CD4-positive, alpha-beta T cell treated with Interleukin-17A for 1 hour (primary cell): ENCODE measurements at regions not wholly inside any gene's neighbourhood (a gene's known extent, or its start where the extent isn't known, plus 50 kb on each side); places are given as distances from the start of the nearest gene placed in this dataset.

Source experiments
- DNase-seq: peaks from one replicate; pipeline ENCODE4 v3.0.0-alpha.2; 2020

- DNase-seq: no peak
Measured at GRCh38 chr2:42864641-42865280, 72.4 kb upstream of the HAAO start.

DNA sequence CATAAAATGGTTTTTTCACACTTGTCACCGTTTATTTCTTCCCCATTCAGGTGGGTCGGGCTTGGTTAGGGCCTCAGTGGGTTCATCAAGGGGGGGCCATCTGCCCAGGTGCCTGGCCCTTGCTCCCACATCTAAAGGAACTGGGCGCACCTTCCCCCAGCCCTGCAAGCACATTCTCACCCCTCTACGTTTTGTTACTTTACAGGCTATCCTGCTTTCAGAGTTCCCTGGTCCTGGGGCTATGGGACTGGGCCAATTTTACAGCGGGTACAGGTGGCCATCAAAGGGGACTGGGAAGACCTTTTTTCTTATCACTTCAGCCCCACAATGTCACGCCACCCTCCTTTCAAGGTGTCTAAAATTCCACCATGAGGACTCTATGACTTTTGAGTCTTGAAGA, 71.8 kb upstream of the HAAO start:
- DNase-seq: no peak

DNA sequence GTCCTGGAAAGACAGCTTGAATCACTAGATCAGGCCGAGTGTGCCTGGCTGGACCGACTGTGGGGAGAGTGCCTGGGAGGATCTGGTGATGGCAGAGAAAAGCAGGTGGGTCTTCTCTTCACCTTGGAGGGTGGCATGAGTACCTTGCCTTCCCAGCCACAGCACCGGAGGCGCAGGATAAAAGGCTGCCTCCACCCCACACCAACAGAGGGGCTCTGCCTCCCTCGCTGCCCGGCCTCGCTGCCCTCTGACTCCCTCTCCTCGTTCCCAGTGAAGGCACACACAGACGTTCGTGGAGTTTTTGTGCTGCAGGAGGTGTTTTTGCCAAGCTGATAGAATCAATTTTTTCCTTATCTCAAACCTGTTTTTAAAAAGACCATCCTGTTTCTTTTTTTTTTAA, 71.4 kb upstream of the HAAO start:
- DNase-seq: no peak

GRCh38 chr2:42863320-42863719, 70.9 kb upstream of the HAAO start:
- no peak for DNase-seq

- DNase-seq: no peak
Measured at GRCh38 chr2:42862669-42863185, 70.3 kb upstream of the HAAO start.

GRCh38 chr2:42861321-42861720, 68.9 kb upstream of the HAAO start:
- DNase-seq: no peak

GRCh38 chr2:42860319-42861094, 68.1 kb upstream of the HAAO start:
- DNase-seq: no peak

- no peak for DNase-seq
Measured at GRCh38 chr2:42859791-42860190, 67.4 kb upstream of the HAAO start.

- DNase-seq: peak; percentile 67
Measured at GRCh38 chr2:42859006-42859552, 66.7 kb upstream of the HAAO start.

DNA sequence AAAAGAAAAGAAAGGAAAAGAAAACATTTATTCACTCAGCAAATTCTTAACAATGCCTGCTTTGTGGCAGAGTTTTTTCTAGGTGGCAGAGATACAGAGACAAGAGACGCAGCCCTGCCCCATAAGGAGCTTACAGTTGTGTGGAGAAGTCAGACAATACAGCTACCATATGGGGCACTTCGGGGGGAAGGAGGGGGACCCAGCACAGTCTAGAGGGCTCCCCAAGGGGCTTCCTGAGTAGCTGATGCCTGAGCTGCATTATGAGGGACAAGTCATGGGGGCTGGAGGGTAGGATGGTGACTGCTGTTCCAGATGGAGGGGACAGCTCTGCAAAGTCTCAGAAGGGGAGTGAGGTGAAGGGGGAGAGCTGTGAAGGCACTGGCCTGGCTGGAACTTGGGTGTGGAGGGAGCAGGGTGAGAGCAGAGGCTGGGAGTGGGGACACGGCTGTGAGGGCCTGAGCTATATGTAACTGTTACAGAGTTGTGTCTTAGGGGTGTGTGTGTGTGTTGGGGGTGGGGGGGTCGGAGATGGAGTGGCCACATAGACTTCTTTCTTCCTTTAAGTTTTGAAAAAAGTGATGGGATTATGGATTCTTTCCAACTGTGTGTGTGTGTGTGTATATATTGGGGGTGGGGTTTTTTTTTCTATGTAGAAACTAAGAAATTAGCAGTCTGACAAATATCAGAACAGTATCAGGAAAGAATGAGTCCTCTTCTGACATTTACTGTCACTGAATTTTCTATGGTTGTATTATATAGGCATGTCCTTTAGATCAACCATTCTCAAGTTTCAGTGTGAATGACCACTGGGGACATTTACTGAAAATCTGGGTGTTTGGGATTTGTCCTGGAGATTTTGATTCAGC, 66.0 kb upstream of the HAAO start:
- DNase-seq: no peak

DNA sequence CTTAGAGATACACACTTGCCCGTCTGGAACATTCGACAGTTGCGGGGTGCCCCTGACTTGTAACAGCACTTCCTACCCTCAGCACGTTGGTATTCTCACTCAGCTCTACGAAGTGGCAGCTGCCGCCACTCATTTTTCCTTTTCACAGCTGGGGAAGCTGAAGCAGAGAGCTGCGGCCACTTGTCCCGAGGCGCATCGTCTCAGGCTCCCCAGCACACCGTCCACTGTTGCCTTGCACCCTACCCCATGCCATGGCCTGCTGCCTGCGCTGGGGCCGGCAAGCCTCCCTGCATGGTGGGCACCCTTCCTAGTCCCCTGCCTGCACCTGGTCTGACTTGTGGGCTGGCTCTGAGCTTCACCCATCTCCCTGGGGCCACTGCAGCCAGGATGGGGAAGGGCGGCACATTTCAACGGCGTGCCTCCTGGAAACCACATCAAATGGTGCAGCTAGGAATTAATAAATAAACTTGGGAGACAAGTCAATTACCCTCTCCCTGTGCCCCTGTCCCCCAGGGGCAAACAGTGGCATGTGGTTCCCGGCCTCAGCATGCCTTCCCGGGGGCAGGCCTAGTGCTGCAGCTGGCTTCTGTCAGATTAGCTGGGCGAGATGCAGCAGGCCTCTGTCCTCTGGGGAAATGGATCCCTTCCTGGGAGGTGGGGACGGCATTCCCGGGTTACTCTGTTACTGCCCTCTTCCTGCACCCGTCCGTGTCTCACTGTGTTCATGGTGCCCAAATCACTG, 64.7 kb upstream of the HAAO start:
- no peak for DNase-seq

DNA sequence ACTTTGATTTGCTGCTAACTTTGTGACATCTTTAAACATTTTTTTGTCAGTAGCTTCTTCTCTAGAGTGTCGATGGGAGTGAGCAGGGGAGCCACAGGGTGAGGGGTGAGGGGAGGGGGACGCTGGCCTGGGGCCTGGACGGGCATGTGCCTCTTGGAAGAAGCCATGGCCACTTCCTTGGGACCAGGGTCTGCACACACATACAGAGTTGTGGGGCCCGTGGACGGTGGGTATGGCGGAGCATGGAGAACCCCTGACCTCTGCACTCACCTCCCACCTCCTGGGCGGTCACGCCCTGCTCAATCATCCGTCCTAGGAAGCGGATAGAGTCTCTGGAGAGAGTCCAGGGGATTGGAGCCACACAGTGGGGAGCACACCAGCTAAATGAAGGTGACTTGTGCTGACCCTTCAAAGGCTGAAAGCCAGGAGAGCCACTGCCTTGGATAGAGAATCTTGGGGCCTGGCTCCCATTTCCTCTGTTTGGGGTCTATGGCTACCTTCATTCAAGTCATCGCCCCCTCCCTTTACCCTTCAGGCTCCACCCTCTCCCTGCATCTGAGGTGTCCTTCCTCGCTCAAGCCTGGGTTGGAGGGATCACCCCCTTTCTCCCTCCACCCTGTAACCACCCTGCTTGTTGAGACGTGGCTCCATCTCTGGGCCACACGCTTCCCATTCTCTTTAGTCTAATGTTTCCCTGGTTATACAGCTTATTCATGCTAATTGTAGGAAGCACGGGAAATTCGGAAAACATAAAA, 63.9 kb upstream of the HAAO start:
- no peak for DNase-seq

DNA sequence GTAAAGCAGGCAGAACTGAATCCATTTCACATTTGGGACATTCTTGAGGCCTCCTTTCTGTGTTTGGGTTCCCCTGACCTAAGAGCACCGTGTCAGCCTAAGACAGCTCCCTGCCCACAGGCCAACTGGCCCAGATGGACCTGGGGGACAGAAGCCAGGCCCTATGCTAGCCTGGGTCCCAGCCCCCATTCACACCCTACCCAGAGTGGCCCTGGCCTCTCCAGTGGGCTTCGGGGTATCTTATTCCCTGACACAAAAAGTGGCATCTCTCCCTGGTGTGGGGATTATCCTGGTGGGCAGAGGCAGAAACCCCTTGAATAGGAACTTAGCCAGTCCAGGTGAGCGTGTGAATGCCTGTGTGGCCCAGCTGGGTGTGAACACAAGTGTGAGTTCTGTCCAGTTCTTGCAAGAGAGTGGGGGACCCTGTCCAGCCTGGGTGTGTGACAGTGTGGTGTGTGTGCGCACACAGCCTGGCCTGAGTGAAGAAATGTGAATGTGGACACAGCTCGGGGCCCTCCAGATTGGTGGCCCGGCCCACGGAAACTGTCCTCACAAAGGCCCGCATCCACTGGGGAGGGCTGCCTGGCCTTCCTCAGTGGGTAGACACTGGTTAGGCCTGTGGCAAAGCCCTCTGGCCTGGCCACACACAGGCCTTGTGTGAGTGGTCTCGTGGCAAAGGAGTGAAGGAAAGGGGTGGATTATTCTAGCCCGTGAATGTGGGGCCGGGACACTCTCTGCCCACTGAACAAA, 63.0 kb upstream of the HAAO start:
- DNase-seq: no peak

DNA sequence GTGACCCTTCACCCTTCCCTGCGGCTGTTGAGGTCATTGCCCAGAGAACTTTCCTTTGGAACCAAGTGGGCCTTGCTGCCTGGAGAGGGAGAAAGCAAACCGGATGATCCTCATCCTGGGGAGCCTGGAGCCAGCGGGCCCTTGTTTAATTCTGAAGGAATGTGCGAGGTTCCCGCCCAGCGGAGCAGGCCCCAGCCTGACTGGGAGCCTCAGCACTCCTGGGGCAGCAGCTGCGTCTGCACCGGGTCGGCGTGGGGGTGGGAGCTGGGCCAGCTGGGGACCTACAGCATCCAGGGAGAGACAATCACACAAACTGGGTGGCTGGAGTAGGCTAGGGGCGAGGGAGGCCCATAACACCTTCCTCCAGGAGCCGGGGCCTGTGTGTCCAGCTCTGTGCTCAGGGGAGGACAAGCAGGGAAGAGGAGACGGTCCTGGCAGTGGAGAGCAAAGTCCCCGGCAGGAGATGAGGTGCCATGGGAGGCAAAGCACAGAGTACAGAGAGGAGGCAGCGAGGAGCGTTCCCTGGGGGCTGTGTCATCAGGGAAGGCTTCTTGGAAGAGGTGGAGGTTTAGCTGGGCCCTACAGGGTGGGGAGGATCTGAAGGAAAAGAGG, 61.9 kb upstream of the HAAO start:
- no peak for DNase-seq

GRCh38 chr2:42853549-42854206, 61.3 kb upstream of the HAAO start:
- no peak for DNase-seq

- no peak for DNase-seq
Measured at GRCh38 chr2:42852798-42853197, 60.4 kb upstream of the HAAO start.

GRCh38 chr2:42851740-42852250, 59.4 kb upstream of the HAAO start:
- DNase-seq: no peak

DNA sequence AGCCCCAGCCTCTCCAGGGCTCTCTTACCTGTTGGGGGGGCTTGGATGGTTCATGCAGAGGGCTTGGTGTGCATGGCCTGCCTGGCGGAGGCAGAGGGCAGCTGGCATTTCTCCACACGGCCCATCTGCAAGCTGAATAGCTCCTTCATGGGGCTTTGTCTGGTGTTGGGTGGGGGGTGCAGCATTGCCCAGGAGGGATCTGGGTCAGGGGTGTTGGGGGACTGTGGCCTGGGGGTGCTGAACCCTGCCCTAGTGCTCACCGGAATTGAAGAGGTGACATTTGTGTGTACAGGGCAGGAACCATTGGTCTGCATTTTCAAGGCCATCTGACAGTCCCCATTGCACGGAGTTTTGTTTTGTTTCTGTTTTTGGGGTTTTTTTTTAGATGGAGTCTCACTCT, 58.8 kb upstream of the HAAO start:
- DNase-seq: no peak

GRCh38 chr2:42850016-42850805, 57.8 kb upstream of the HAAO start:
- DNase-seq: no peak
